Esophagus squamous epithelium (tissue), 5 donors: ENCODE measurements at regions not wholly inside any gene's neighbourhood (a gene's known extent, or its start where the extent isn't known, plus 50 kb on each side); places are given as distances from the start of the nearest gene placed in this dataset.

ENCODE experiments used
- DNase-seq: peaks from one replicate; lab custom pipeline; 2025; lab: John Stamatoyannopoulos, UW
- H3K27ac ChIP-seq, 4 donors: fragments of 200-600 bp; sonication (generic); one replicate each; pipeline ENCODE4 v1.5.1; 2016 to 2019; ENCODE audit warnings: mild to moderate bottlenecking in 1 of 4
- H3K27me3 ChIP-seq, 4 donors: fragments of 200-600 bp; sonication (generic); 1 replicate in 3 of 4; 2 replicates in 1 of 4; pipeline versions ENCODE4 v1.5.1 to v1.6.0; 2017 to 2021; ENCODE audit warnings: antibody characterized with exemption in 1 of 4
- H3K36me3 ChIP-seq, 3 donors: fragments of 200-600 bp; sonication (generic); one replicate each; pipeline ENCODE4 v1.5.1; 2016 to 2019
- H3K4me1 ChIP-seq, 3 donors: fragments of 200-600 bp; sonication (generic); one replicate each; pipeline ENCODE4 v1.5.1; 2017 to 2019
- H3K4me3 ChIP-seq, 4 donors: fragments of 200-600 bp; sonication (generic); 1 replicate in 3 of 4; 2 replicates in 1 of 4; pipeline ENCODE4 v1.5.1; 2016 to 2019; ENCODE audit warnings: mild to moderate bottlenecking in 2 of 4, moderate library complexity in 1 of 4
- H3K9me3 ChIP-seq, 3 donors: fragments of 200-600 bp; sonication (generic); one replicate each; pipeline ENCODE4 v1.5.1; 2016 to 2019
- CTCF ChIP-seq, 6 experiments: fragments of 450-650 bp in 4 of 6; fragments of 200-600 bp in 2 of 6; sonication (generic) in 2 of 6; IDR thresholded peaks; one replicate each; pipeline ENCODE4 v1.5.1; 2016 to 2019; ENCODE audit warnings: antibody characterized with exemption in 6 of 6, mild to moderate bottlenecking in 4 of 6, moderate library complexity in 4 of 6
- POLR2A ChIP-seq, 4 donors: fragments of 450-650 bp; IDR thresholded peaks; one replicate each; pipeline ENCODE4 v1.6.1; 2017; ENCODE audit warnings: antibody characterized with exemption in 4 of 4, mild to moderate bottlenecking in 4 of 4, moderate library complexity in 3 of 4
- WGBS, 2 donors: methylation state at CpG; one replicate each; pipeline ENCODE4 v1.1.5; 2018; 5-methylcytosine and 5-hydroxymethylcytosine counted together
- intact Hi-C: fragments of 100-400 bp; cut with DNase I; formaldehyde crosslinking; loops from one replicate; pipeline ENCODE4 v1.15.0; 2022
- donor health status: DM: yes; HTN: yes; CAD: no.

- WGBS, 2 donors = 33 to 44% methylated on average over 3 to 6 of the region's 10 CpGs
- Histone ChIP-seq H3K4me3 (no peak overlapping the region), H3K4me1 (peaks cover 0 to 26% (median 0%) of the 10 kb centered on the region in 3 donors), H3K36me3 (no peaks in the 10 kb centered on the region), H3K27ac (no peak overlapping the region), H3K27me3 (peaks cover 0 to 42% (median 0%) of the 10 kb centered on the region in 4 donors), H3K9me3 (no peaks in the 10 kb centered on the region)
- intact Hi-C loops = no loop called here
- DNase-seq = no peak
- TF ChIP-seq CTCF (IDR thresholded peaks at IDR 0.05) (no peak), POLR2A (IDR thresholded peaks at IDR 0.05) (no peak)
These were observed 75.6 kb downstream of the IGLL1 start for GRCh38 chr22:23504516-23504915.

DNA sequence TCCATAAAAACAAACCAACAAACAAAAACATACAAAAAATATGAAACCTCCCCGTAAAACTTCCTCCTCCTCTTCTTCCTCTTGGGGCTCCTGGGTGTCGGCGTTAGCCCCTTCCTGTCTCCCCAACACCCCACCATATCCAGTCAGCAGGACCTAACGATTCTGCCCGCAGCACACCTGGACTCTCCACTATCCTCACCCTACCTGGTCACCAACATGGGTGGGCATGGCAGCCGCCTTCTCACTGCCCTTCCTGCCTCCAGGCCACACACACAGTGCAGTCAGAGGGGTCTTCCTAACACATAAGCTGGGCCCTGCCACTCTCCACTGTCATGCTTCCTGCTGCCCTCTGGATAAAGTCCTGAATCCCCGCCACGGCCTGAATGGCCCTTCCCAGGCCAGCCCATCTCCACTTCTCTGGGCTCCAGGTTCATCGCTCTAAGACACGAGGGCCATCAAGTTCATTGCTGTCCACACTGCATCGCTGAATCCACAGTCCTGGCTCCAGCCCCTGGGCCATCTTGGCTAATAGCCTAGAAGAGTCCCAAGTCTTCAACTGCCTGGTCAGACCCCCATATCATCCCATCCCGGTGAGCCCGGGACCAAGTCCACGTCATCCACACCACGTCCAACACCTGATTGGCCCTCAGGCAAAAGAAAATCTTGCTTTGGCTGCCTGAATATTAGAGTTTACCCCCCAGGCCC lies 76.2 kb downstream of the IGLL1 start:
- intact Hi-C loops = no loop called here
- whole genome bisulfite sequencing, 2 donors = 65 to 77% methylated on average over 12 to 15 of the region's 15 CpGs
- TF ChIP-seq POLR2A (IDR thresholded peaks at IDR 0.05) (no peak), CTCF (IDR thresholded peaks at IDR 0.05) (no peak)

GRCh38 chr22:23503142-23503541 lies 76.9 kb downstream of the IGLL1 start:
- no peak for DNase-seq
- peaks cover 0 to 48% (median 0%) of the 10 kb centered on the region in 4 donors for H3K27me3 ChIP-seq
- TF ChIP-seq CTCF (IDR thresholded peaks at IDR 0.05) = no peak
- no peak for TF ChIP-seq POLR2A (IDR thresholded peaks at IDR 0.05)
- H3K36me3 ChIP-seq = no peaks in the 10 kb centered on the region
- H3K4me1 ChIP-seq = peaks cover 0 to 26% (median 0%) of the 10 kb centered on the region in 3 donors
- intact Hi-C loops = no loop called here
- no peaks in the 10 kb centered on the region for H3K9me3 ChIP-seq
- no peak overlapping the region for H3K4me3 ChIP-seq
- no peak overlapping the region for H3K27ac ChIP-seq
- WGBS, 2 donors = 83 to 100% methylated on average over 5 of the region's 5 CpGs

More for the DNA sequence above, 76.2 kb downstream of the IGLL1 start:
- Histone ChIP-seq H3K4me3 (no peak overlapping the region), H3K9me3 (no peaks in the 10 kb centered on the region), H3K36me3 (no peaks in the 10 kb centered on the region), H3K27me3 (peaks cover 0 to 49% (median 0%) of the 10 kb centered on the region in 4 donors), H3K4me1 (peaks cover 0 to 26% (median 0%) of the 10 kb centered on the region in 3 donors), H3K27ac (no peak overlapping the region)
- no peak for DNase-seq

GRCh38 chr22:23501708-23502107 lies 78.4 kb downstream of the IGLL1 start:
- no peaks in the 10 kb centered on the region for H3K36me3 ChIP-seq
- no peak for DNase-seq
- intact Hi-C loops = no loop called here

More at GRCh38 chr22:23501708-23502107, 78.4 kb downstream of the IGLL1 start:
- 63 to 95% methylated on average over 4 to 9 of the region's 12 CpGs for WGBS, 2 donors
- H3K4me1 ChIP-seq = peaks cover 0 to 26% (median 0%) of the 10 kb centered on the region in 3 donors
- peak overlapping the region in 1 of 4 donors; percentile 61 for H3K27ac ChIP-seq
- H3K9me3 ChIP-seq = no peaks in the 10 kb centered on the region
- no peak overlapping the region for H3K4me3 ChIP-seq
- H3K27me3 ChIP-seq = peaks cover 0 to 36% (median 0%) of the 10 kb centered on the region in 4 donors
- no peak for TF ChIP-seq CTCF (IDR thresholded peaks at IDR 0.05)
- no peak for TF ChIP-seq POLR2A (IDR thresholded peaks at IDR 0.05)
